GM23338 (cell line): ENCODE measurements at regions not wholly inside any gene's neighbourhood (a gene's known extent, or its start where the extent isn't known, plus 50 kb on each side); places are given as distances from the start of the nearest gene placed in this dataset.

Experiments
- ATAC-seq: fragments of 200-7000 bp; cut with Tn5 transposase; 3 replicates; pipeline ENCODE4 v1.9.1; 2020
- DNase-seq: peaks from one replicate; pipeline ENCODE4 v3.0.0-alpha.2; 2015; ENCODE audit warnings: low spot score
- H2AFZ ChIP-seq: fragments of 200-600 bp; sonication (generic); 2 replicates; pipeline ENCODE4 v1.8.0; 2016; ENCODE audit warnings: antibody characterized with exemption, mild to moderate bottlenecking, moderate library complexity
- H3F3A ChIP-seq: fragments of 200-600 bp; sonication (generic); replicated peaks from 2 replicates; pipeline ENCODE4 v1.8.0; 2017; ENCODE audit warnings: antibody characterized with exemption, mixed run types, low read depth
- H3K27ac ChIP-seq: fragments of 200-600 bp; sonication (generic); 2 replicates; pipeline ENCODE4 v1.6.1; 2016; ENCODE audit warnings: low read depth
- H3K27me3 ChIP-seq: fragments of 200-600 bp; sonication (generic); 2 replicates; pipeline ENCODE4 v1.8.0; 2016; ENCODE audit warnings: mild to moderate bottlenecking, mixed run types, moderate library complexity; ENCODE audit not compliant: insufficient read depth
- H3K36me3 ChIP-seq: fragments of 200-600 bp; sonication (generic); 2 replicates; pipeline ENCODE4 v1.8.0; 2016; ENCODE audit warnings: mild to moderate bottlenecking; ENCODE audit not compliant: insufficient read depth
- H3K4me1 ChIP-seq: fragments of 200-600 bp; sonication (generic); 2 replicates; pipeline ENCODE4 v1.8.0; 2016; ENCODE audit warnings: mild to moderate bottlenecking, moderate library complexity; ENCODE audit not compliant: insufficient read depth
- H3K4me2 ChIP-seq: fragments of 200-600 bp; sonication (generic); 2 replicates; pipeline ENCODE4 v1.7.1; 2017; ENCODE audit warnings: mixed run types
- H3K4me3 ChIP-seq: fragments of 200-600 bp; sonication (generic); 2 replicates; pipeline ENCODE4 v1.6.1; 2016; ENCODE audit warnings: mixed run types
- H3K79me2 ChIP-seq: fragments of 200-600 bp; sonication (generic); replicated peaks from 2 replicates; pipeline ENCODE4 v1.8.0; 2017; ENCODE audit warnings: mild to moderate bottlenecking; ENCODE audit not compliant: insufficient read depth
- H3K9me2 ChIP-seq: fragments of 200-600 bp; sonication (generic); 2 replicates; pipeline ENCODE4 v1.8.0; 2017; ENCODE audit not compliant: insufficient read depth
- H4K20me1 ChIP-seq: fragments of 200-600 bp; sonication (generic); replicated peaks from 2 replicates; pipeline ENCODE4 v1.8.0; 2017; ENCODE audit warnings: mild to moderate bottlenecking; ENCODE audit not compliant: insufficient read depth
- H3K27ac Mint-ChIP-seq: 2 replicates; pipeline ENCODE4 v1.8.0; 2020; ENCODE audit warnings: inconsistent platforms, mild to moderate bottlenecking, moderate library complexity, mixed read lengths
- H3K27me3 Mint-ChIP-seq: 3 replicates; pipeline ENCODE4 v1.8.0; 2022; ENCODE audit warnings: low read depth, mild to moderate bottlenecking, moderate library complexity, mixed read lengths, inconsistent platforms; ENCODE audit not compliant: insufficient read depth, poor library complexity
- H3K36me3 Mint-ChIP-seq: 3 replicates; pipeline ENCODE4 v1.8.0; 2021; ENCODE audit warnings: low read depth, mild to moderate bottlenecking, inconsistent platforms, moderate library complexity, mixed read lengths
- H3K4me1 Mint-ChIP-seq: 3 replicates; pipeline ENCODE4 v1.8.0; 2020; ENCODE audit warnings: mild to moderate bottlenecking, inconsistent platforms, mixed read lengths
- H3K4me3 Mint-ChIP-seq: 3 replicates; pipeline ENCODE4 v1.8.0; 2021; ENCODE audit warnings: moderate library complexity, mild to moderate bottlenecking, inconsistent platforms, mixed read lengths
- H3K9me3 Mint-ChIP-seq: 3 replicates; pipeline ENCODE4 v1.8.0; 2020; ENCODE audit warnings: moderate library complexity, mild to moderate bottlenecking, inconsistent platforms, mixed read lengths
- EZH2 ChIP-seq: fragments of 200-600 bp; sonication (generic); IDR thresholded peaks from one replicate; pipeline ENCODE4 v1.8.0; 2017; ENCODE audit warnings: antibody characterized with exemption, mild to moderate bottlenecking, low read depth; ENCODE audit not compliant: unreplicated experiment
- EZH2phosphoT487 ChIP-seq: fragments of 200-600 bp; sonication (generic); IDR thresholded peaks from one replicate; pipeline ENCODE4 v1.8.1; 2018; ENCODE audit warnings: antibody characterized with exemption; ENCODE audit not compliant: unreplicated experiment
- JUNB ChIP-seq: IDR thresholded peaks from one replicate; pipeline ENCODE4 v1.6.1; 2016; ENCODE audit warnings: antibody characterized with exemption; ENCODE audit not compliant: unreplicated experiment
- POLR2AphosphoS5 ChIP-seq: IDR thresholded peaks from 2 replicates; pipeline ENCODE4 v1.6.1; 2016; ENCODE audit warnings: antibody characterized with exemption, low read depth
- STAT1 ChIP-seq: IDR thresholded peaks from one replicate; pipeline ENCODE4 v1.6.1; 2016; ENCODE audit warnings: antibody characterized with exemption; ENCODE audit not compliant: unreplicated experiment
- TF ChIP-seq, protein P1 (sequence below): fragments of 250-450 bp; sonication (Bioruptor Pico); IDR thresholded peaks from 2 replicates; pipeline ENCODE4 v1.5.0; 2020; ENCODE audit warnings: mild to moderate bottlenecking, moderate library complexity
- TF ChIP-seq, protein P2 (sequence below), 2 experiments: fragments of 200-600 bp in 1 of 2; sonication (generic) in 1 of 2; conservative IDR thresholded peaks; 2 replicates each; pipeline versions ENCODE4 v1.5.1 to v1.6.1; 2016 to 2017; ENCODE audit warnings: antibody characterized with exemption in 2 of 2, low read depth in 2 of 2, mild to moderate bottlenecking in 2 of 2, moderate library complexity in 1 of 2

DNA sequence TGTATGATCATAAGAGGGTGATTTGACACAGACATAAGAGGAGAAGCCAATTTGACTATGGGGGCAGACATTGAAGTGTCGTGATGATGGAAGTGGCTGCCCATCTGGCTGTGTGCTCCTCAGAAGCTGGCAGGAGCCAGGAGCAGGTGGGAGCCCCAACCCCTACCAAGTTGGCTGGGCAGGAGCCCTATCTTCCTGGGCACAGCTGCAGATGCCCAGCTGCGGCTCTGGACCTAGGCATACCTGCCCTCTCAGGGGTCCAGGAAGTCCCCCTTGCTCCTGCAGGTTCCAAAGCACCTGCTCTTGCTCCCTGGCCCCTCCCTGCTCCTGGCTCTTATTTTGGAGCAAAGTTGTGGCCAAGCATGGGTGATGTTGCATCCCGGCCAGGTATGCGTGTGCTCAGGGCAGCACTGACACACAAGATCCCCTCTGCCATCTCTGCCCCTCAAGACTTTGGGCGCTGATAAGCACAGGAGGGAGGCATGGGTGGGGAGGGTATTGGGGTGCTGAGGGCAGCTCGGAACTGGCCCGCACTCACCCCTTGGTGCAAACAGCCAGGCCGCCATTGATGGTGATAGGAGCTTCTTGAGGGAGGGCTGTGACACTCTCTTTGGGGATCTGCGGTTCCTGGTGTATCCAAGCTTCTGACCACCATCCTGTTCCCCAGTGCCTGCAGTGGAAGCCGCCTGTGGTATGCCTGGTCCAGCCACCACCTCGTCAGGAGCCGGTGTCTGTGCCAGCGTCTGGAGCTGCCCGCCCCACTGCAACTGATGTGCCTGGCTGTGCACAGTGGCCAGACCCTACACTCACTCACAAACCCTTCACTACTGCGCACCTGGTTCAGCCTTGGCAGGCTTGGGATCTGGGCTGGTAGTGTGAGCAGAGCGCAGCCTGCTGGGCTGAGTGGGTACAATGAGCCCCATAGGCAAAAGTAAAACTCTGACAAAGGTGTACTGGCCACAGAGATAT lies 230.9 kb downstream of the CDH9 start:
- Mint-ChIP-seq H3K27ac (no peak overlapping the region), H3K9me3 (peaks cover 12% of the 10 kb centered on the region), H3K4me3 (no peak overlapping the region), H3K36me3 (peaks cover 9% of the 10 kb centered on the region; the same call in 2 of the 3 replicates), H3K27me3 (no peaks in the 10 kb centered on the region), H3K4me1 (no peaks in the 10 kb centered on the region)
- Histone ChIP-seq H3K4me1 (no peaks in the 10 kb centered on the region), H3K4me2 (no peak overlapping the region), H3K4me3 (no peak overlapping the region), H3K27me3 (no peaks in the 10 kb centered on the region), H3K9me2 (no peaks in the 10 kb centered on the region), H3K79me2 (no peaks in the 10 kb centered on the region), H3F3A (no peaks in the 10 kb centered on the region), H3K36me3 (0 out of 2 replicates have a peak, but pooled peaks cover 7% of the 10 kb centered on the region), H4K20me1 (no peaks in the 10 kb centered on the region), H3K27ac (no peak overlapping the region), H2AFZ (no peak overlapping the region)
- DNase-seq (peak; percentile 31), ATAC-seq (peak; percentile 76)
- TF ChIP-seq EZH2, result no peak
- no peak for TF ChIP-seq EZH2phosphoT487
- TF ChIP-seq, protein P1, sequence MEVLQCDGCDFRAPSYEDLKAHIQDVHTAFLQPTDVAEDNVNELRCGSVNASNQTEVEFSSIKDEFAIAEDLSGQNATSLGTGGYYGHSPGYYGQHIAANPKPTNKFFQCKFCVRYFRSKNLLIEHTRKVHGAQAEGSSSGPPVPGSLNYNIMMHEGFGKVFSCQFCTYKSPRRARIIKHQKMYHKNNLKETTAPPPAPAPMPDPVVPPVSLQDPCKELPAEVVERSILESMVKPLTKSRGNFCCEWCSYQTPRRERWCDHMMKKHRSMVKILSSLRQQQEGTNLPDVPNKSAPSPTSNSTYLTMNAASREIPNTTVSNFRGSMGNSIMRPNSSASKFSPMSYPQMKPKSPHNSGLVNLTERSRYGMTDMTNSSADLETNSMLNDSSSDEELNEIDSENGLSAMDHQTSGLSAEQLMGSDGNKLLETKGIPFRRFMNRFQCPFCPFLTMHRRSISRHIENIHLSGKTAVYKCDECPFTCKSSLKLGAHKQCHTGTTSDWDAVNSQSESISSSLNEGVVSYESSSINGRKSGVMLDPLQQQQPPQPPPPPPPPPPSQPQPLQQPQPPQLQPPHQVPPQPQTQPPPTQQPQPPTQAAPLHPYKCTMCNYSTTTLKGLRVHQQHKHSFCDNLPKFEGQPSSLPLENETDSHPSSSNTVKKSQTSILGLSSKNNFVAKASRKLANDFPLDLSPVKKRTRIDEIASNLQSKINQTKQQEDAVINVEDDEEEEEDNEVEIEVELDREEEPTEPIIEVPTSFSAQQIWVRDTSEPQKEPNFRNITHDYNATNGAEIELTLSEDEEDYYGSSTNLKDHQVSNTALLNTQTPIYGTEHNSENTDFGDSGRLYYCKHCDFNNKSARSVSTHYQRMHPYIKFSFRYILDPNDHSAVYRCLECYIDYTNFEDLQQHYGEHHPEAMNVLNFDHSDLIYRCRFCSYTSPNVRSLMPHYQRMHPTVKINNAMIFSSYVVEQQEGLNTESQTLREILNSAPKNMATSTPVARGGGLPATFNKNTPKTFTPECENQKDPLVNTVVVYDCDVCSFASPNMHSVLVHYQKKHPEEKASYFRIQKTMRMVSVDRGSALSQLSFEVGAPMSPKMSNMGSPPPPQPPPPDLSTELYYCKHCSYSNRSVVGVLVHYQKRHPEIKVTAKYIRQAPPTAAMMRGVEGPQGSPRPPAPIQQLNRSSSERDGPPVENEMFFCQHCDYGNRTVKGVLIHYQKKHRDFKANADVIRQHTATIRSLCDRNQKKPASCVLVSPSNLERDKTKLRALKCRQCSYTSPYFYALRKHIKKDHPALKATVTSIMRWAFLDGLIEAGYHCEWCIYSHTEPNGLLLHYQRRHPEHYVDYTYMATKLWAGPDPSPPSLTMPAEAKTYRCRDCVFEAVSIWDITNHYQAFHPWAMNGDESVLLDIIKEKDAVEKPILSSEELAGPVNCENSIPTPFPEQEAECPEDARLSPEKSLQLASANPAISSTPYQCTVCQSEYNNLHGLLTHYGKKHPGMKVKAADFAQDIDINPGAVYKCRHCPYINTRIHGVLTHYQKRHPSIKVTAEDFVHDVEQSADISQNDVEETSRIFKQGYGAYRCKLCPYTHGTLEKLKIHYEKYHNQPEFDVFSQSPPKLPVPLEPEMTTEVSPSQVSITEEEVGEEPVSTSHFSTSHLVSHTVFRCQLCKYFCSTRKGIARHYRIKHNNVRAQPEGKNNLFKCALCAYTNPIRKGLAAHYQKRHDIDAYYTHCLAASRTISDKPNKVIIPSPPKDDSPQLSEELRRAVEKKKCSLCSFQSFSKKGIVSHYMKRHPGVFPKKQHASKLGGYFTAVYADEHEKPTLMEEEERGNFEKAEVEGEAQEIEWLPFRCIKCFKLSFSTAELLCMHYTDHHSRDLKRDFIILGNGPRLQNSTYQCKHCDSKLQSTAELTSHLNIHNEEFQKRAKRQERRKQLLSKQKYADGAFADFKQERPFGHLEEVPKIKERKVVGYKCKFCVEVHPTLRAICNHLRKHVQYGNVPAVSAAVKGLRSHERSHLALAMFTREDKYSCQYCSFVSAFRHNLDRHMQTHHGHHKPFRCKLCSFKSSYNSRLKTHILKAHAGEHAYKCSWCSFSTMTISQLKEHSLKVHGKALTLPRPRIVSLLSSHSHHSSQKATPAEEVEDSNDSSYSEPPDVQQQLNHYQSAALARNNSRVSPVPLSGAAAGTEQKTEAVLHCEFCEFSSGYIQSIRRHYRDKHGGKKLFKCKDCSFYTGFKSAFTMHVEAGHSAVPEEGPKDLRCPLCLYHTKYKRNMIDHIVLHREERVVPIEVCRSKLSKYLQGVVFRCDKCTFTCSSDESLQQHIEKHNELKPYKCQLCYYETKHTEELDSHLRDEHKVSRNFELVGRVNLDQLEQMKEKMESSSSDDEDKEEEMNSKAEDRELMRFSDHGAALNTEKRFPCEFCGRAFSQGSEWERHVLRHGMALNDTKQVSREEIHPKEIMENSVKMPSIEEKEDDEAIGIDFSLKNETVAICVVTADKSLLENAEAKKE (CRISPR knock-in tag), result no peak
- TF ChIP-seq POLR2AphosphoS5, result no peak
- TF ChIP-seq JUNB, result no peak
- no peak for TF ChIP-seq STAT1
- TF ChIP-seq, protein P2, sequence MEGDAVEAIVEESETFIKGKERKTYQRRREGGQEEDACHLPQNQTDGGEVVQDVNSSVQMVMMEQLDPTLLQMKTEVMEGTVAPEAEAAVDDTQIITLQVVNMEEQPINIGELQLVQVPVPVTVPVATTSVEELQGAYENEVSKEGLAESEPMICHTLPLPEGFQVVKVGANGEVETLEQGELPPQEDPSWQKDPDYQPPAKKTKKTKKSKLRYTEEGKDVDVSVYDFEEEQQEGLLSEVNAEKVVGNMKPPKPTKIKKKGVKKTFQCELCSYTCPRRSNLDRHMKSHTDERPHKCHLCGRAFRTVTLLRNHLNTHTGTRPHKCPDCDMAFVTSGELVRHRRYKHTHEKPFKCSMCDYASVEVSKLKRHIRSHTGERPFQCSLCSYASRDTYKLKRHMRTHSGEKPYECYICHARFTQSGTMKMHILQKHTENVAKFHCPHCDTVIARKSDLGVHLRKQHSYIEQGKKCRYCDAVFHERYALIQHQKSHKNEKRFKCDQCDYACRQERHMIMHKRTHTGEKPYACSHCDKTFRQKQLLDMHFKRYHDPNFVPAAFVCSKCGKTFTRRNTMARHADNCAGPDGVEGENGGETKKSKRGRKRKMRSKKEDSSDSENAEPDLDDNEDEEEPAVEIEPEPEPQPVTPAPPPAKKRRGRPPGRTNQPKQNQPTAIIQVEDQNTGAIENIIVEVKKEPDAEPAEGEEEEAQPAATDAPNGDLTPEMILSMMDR (conservative IDR thresholded peaks at IDR 0.05; ENCODE audit: low read depth in 2 of 2), result peak; percentile 48 to 68
